VCaP (cell line): ENCODE measurements at regions not wholly inside any gene's neighbourhood (a gene's known extent, or its start where the extent isn't known, plus 50 kb on each side); places are given as distances from the start of the nearest gene placed in this dataset.

Experiments
- H3K27ac ChIP-seq: fragments of 450-650 bp; 2 replicates; pipeline ENCODE4 v1.5.1; 2017
- CTCF ChIP-seq: fragments of 450-650 bp; conservative IDR thresholded peaks from 2 replicates; pipeline ENCODE4 v1.5.1; 2017; ENCODE audit warnings: mild to moderate bottlenecking, moderate library complexity

DNA sequence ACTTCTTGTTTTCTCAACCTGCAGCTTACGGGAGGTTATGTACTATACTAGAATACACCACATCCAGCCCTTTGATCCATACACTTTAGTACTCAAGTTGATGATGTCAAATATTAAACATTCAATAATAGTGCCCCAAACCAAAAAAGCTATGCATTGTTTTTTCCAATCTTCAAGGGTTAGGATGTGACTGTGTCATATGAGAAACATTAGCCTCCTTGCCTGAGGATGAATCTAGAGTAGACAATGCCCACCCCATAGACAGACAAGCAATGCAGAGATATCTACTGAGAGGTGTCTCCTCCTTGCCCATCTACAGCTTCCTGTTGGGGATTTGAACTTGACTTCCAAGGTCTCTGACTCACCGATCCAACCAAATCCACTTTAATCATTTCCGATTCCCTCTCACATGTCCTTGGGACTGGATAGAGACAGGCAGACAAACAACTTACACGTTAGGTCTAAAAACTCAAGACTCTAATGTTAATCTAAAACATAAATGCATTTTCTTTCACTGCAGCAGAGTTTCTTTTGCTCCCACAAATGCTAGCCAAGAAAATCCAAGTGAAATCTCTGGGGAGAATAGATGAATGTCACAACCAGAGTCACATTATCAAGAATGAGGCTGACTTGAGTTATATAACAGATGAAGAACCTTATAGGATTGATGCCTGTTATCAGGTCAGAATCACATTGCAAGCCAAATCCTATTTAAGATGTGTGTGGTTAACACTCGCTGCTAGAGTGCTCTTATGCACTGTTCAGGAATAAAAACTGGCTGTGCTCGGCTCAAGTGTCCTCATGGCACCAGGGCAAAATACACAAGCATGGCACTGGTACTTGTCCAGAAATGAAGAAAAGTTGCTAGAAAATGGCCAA lies 75.5 kb upstream of the TNFAIP3 start:
- no peak for TF ChIP-seq CTCF
- H3K27ac ChIP-seq = no peak overlapping the region

- H3K27ac ChIP-seq = no peak overlapping the region
- TF ChIP-seq CTCF = no peak
These were observed 74.7 kb upstream of the TNFAIP3 start for GRCh38 chr6:137792160-137793033.

- TF ChIP-seq CTCF = no peak
- no peak overlapping the region for H3K27ac ChIP-seq
These were observed 73.1 kb upstream of the TNFAIP3 start for GRCh38 chr6:137793805-137794515.

- TF ChIP-seq CTCF = no peak
- H3K27ac ChIP-seq = no peak overlapping the region
These were observed 72.4 kb upstream of the TNFAIP3 start for GRCh38 chr6:137794516-137795201.

GRCh38 chr6:137795501-137795900 lies 71.6 kb upstream of the TNFAIP3 start:
- no peak overlapping the region for H3K27ac ChIP-seq
- TF ChIP-seq CTCF = no peak

DNA sequence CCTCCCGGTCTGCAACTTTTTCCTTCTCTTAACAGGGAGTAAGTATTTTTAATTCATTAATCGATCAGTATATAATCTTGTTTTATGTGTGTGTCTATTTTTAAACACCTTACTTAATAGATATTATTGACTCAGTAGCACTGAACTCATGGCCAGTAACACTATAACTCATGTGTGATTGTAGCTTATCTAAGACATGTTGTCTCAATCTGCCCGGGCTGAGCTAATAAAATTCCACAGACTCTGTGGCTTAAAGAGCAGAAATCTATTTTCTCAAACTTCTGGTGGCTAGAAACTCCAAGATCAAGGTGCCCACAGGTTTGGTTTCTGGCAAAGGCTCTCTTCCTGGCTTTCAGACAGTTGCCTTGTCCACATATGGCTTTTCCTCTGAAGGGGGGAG lies 68.8 kb upstream of the TNFAIP3 start:
- H3K27ac ChIP-seq = no peak overlapping the region
- no peak for TF ChIP-seq CTCF
